ENCODE measurements at regions not wholly inside any gene's neighbourhood (a gene's known extent, or its start where the extent isn't known, plus 50 kb on each side); places are given as distances from the start of the nearest gene placed in this dataset.

- TF ChIP-seq, protein P1, sequence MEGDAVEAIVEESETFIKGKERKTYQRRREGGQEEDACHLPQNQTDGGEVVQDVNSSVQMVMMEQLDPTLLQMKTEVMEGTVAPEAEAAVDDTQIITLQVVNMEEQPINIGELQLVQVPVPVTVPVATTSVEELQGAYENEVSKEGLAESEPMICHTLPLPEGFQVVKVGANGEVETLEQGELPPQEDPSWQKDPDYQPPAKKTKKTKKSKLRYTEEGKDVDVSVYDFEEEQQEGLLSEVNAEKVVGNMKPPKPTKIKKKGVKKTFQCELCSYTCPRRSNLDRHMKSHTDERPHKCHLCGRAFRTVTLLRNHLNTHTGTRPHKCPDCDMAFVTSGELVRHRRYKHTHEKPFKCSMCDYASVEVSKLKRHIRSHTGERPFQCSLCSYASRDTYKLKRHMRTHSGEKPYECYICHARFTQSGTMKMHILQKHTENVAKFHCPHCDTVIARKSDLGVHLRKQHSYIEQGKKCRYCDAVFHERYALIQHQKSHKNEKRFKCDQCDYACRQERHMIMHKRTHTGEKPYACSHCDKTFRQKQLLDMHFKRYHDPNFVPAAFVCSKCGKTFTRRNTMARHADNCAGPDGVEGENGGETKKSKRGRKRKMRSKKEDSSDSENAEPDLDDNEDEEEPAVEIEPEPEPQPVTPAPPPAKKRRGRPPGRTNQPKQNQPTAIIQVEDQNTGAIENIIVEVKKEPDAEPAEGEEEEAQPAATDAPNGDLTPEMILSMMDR (IDR thresholded peaks at IDR 0.05): no peak
Observed at GRCh38 chr18:33878213-33878612, 300.2 kb downstream of the ASXL3 start.

GRCh38 chr18:33875029-33875565, 297.1 kb downstream of the ASXL3 start:
- TF ChIP-seq, protein P1 (IDR thresholded peaks at IDR 0.05): no peak

DNA sequence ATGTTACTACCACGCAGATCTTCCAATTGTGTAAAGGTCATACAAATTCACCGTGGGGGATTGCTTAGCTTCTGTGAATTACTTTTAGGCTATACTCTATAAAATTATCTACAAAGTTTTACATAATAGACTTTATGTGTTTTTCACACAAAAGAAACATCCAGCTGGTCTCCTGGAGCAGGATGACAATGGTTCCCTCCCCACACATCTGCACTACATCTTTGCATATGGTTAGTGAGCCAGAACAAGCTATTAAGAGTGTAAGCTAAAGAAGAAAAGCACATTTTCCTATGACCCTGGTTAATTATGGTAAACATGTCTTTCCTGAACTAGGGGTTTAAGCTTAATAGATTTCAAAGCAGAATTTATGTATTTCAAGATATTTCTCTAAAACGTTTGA, 295.1 kb downstream of the ASXL3 start:
- TF ChIP-seq, protein P1 (IDR thresholded peaks at IDR 0.05): no peak

GRCh38 chr18:33871363-33872025, 293.5 kb downstream of the ASXL3 start:
- TF ChIP-seq, protein P1 (IDR thresholded peaks at IDR 0.05): no peak

GRCh38 chr18:33870059-33870458, 292.0 kb downstream of the ASXL3 start:
- TF ChIP-seq, protein P1 (IDR thresholded peaks at IDR 0.05): no peak

DNA sequence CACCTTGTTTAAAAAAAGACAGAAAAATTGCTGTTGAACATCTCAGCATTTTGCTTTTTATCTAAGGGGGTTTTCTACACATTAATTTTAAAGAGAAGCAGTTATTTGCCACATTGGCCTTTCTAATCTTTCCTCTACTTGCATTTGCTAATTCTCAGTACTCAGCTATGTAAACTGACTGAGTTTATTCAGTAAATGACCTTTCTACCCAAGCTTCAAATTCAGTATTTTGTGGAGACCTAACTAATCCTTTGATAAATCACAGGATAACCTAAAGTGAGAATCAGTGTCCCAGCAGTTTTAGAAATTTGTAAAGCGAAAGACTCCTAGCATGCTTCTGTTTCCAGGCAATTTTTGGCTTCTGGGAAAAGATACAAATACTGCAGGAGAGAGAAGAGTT, 288.4 kb downstream of the ASXL3 start:
- TF ChIP-seq, protein P1 (IDR thresholded peaks at IDR 0.05): no peak

GRCh38 chr18:33863912-33864311, 285.9 kb downstream of the ASXL3 start:
- TF ChIP-seq, protein P1 (IDR thresholded peaks at IDR 0.05): no peak

GRCh38 chr18:33854827-33855139, 276.8 kb downstream of the ASXL3 start:
- TF ChIP-seq, protein P1 (IDR thresholded peaks at IDR 0.05): no peak
